Neural cell (in vitro differentiated cells): ENCODE measurements at regions not wholly inside any gene's neighbourhood (a gene's known extent, or its start where the extent isn't known, plus 50 kb on each side); places are given as distances from the start of the nearest gene placed in this dataset.

Experiments
- H2AFZ ChIP-seq: fragments of 200-600, 300-800 bp; sonication (generic), shearing (Covaris generic); 2 replicates; pipeline ENCODE4 v1.6.0; 2014; ENCODE audit warnings: low read depth, mild to moderate bottlenecking, antibody characterized with exemption, low read length, moderate library complexity
- H3F3A ChIP-seq: fragments of 200-600 bp; shearing (Covaris generic); 2 replicates; pipeline ENCODE4 v1.6.1; 2016; ENCODE audit warnings: mild to moderate bottlenecking, moderate library complexity, mixed read lengths, antibody characterized with exemption, low read length; ENCODE audit not compliant: insufficient read depth, poor library complexity, severe bottlenecking
- H3K27ac ChIP-seq: fragments of 200-600, 300-800 bp; sonication (generic), shearing (Covaris generic); 2 replicates; pipeline ENCODE4 v1.5.1; 2014; ENCODE audit warnings: mild to moderate bottlenecking, low read length, moderate library complexity
- H3K27me3 ChIP-seq: fragments of 300-800, 200-600 bp; sonication (generic), shearing (Covaris generic); 2 replicates; pipeline ENCODE4 v1.6.0; 2014; ENCODE audit warnings: mild to moderate bottlenecking, low read depth, low read length, moderate library complexity; ENCODE audit not compliant: insufficient read depth
- H3K36me3 ChIP-seq: fragments of 300-800, 200-600 bp; sonication (generic), shearing (Covaris generic); 2 replicates; pipeline ENCODE4 v1.5.1; 2014; ENCODE audit warnings: mild to moderate bottlenecking, antibody characterized with exemption, low read length, moderate library complexity; ENCODE audit not compliant: insufficient read depth
- H3K4me2 ChIP-seq: fragments of 300-800, 200-600 bp; sonication (generic), shearing (Covaris generic); 2 replicates; pipeline ENCODE4 v1.6.0; 2014; ENCODE audit warnings: mild to moderate bottlenecking, low read length
- H3K4me3 ChIP-seq: fragments of 300-800, 200-600 bp; sonication (generic), shearing (Covaris generic); 2 replicates; pipeline ENCODE4 v1.5.1; 2014; ENCODE audit warnings: mild to moderate bottlenecking, low read length, moderate library complexity
- H3K79me2 ChIP-seq: fragments of 200-600 bp; shearing (Covaris generic); replicated peaks from 2 replicates; pipeline ENCODE4 v1.6.0; 2014; ENCODE audit warnings: mild to moderate bottlenecking, low read length, moderate library complexity; ENCODE audit not compliant: insufficient read depth
- H3K9ac ChIP-seq: fragments of 300-800, 200-600 bp; sonication (generic), shearing (Covaris generic); 2 replicates; pipeline ENCODE4 v1.6.1; 2016; ENCODE audit warnings: mild to moderate bottlenecking, low read length, mixed read lengths
- H3K9me2 ChIP-seq: fragments of 200-600 bp; shearing (Covaris generic); 2 replicates; pipeline ENCODE4 v1.6.1; 2016; ENCODE audit warnings: mild to moderate bottlenecking, low read length, mixed read lengths; ENCODE audit not compliant: insufficient read depth
- H3K9me3 ChIP-seq: fragments of 200-600, 300-800 bp; sonication (generic), shearing (Covaris generic); 2 replicates; pipeline ENCODE4 v1.6.1; 2016; ENCODE audit warnings: mild to moderate bottlenecking, mixed run types, low read length, moderate library complexity, mixed read lengths
- H4K20me1 ChIP-seq: fragments of 200-600 bp; shearing (Covaris generic); 2 replicates; pipeline ENCODE4 v1.6.1; 2016; ENCODE audit warnings: mild to moderate bottlenecking, mixed run types; ENCODE audit not compliant: insufficient read depth
- EP300 ChIP-seq: fragments of 450-650 bp; conservative IDR thresholded peaks from 2 replicates; pipeline ENCODE4 v1.6.1; 2014; ENCODE audit warnings: antibody characterized with exemption, mild to moderate bottlenecking, moderate library complexity; ENCODE audit not compliant: poor library complexity, severe bottlenecking
- EZH2 ChIP-seq: fragments of 200-600, 300-800 bp; shearing (Covaris generic), sonication (generic); IDR thresholded peaks from 2 replicates; pipeline ENCODE4 v1.6.1; 2014; ENCODE audit warnings: antibody characterized with exemption, low read length, borderline replicate concordance, mild to moderate bottlenecking; ENCODE audit not compliant: insufficient read depth, poor library complexity, severe bottlenecking
- MXI1 ChIP-seq: fragments of 450-650 bp; conservative IDR thresholded peaks from 2 replicates; pipeline ENCODE4 v1.6.1; 2014; ENCODE audit warnings: antibody characterized with exemption, mild to moderate bottlenecking; ENCODE audit not compliant: poor library complexity, severe bottlenecking
- POLR2AphosphoS5 ChIP-seq: IDR thresholded peaks from 2 replicates; pipeline ENCODE4 v1.6.1; 2012
- RAD21 ChIP-seq: fragments of 450-650 bp; conservative IDR thresholded peaks from 2 replicates; pipeline ENCODE4 v1.6.1; 2014; ENCODE audit warnings: antibody characterized with exemption, mild to moderate bottlenecking, moderate library complexity
- SMC3 ChIP-seq: fragments of 450-650 bp; conservative IDR thresholded peaks from 2 replicates; pipeline ENCODE4 v1.6.1; 2014; ENCODE audit warnings: antibody characterized with exemption, mild to moderate bottlenecking, moderate library complexity; ENCODE audit not compliant: poor library complexity
- TAF1 ChIP-seq: IDR thresholded peaks from 2 replicates; pipeline ENCODE4 v1.6.1; 2012; ENCODE audit warnings: low read depth
- TF ChIP-seq, protein P1 (sequence below): IDR thresholded peaks from 2 replicates; pipeline ENCODE4 v1.6.1; 2012; ENCODE audit warnings: borderline replicate concordance
- TF ChIP-seq, protein P2 (sequence below): fragments of 450-650 bp; IDR thresholded peaks from 2 replicates; pipeline ENCODE4 v1.5.1; 2014; ENCODE audit warnings: antibody characterized with exemption, mild to moderate bottlenecking, moderate library complexity; ENCODE audit not compliant: poor library complexity, severe bottlenecking

DNA sequence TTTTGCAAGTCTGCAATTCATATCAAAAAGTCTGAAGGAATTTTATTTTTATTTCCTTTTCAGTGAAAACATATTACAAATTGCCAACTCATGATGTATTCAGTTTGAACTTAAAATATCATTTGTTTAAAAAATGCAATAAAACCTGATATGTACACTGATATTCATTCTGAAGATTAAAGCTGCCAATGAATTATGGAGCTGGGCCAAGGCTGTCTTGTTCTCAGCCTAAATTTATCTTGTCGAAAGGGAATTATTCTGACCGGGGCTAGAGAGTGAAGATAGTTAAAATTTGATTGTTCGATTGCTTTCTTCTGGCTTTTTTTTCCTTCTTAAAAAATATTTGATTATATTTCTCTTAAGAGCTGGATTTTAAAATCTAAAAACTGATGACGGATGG, 54.0 kb upstream of the RBFOX1 start:
- no peaks in the 10 kb centered on the region for H4K20me1 ChIP-seq
- H3K4me3 ChIP-seq, result no peak overlapping the region
- H3K27ac ChIP-seq, result no peak overlapping the region
- no peaks in the 10 kb centered on the region for H3K36me3 ChIP-seq
- H3K79me2 ChIP-seq, result no peaks in the 10 kb centered on the region
- no peak overlapping the region for H2AFZ ChIP-seq
- no peaks in the 10 kb centered on the region for H3K9me3 ChIP-seq
- no peaks in the 10 kb centered on the region for H3K9me2 ChIP-seq
- TF ChIP-seq EZH2 (no peak), RAD21 (no peak), POLR2AphosphoS5 (no peak), SMC3 (no peak), MXI1 (no peak), EP300 (no peak), TAF1 (no peak)
- TF ChIP-seq, protein P1, sequence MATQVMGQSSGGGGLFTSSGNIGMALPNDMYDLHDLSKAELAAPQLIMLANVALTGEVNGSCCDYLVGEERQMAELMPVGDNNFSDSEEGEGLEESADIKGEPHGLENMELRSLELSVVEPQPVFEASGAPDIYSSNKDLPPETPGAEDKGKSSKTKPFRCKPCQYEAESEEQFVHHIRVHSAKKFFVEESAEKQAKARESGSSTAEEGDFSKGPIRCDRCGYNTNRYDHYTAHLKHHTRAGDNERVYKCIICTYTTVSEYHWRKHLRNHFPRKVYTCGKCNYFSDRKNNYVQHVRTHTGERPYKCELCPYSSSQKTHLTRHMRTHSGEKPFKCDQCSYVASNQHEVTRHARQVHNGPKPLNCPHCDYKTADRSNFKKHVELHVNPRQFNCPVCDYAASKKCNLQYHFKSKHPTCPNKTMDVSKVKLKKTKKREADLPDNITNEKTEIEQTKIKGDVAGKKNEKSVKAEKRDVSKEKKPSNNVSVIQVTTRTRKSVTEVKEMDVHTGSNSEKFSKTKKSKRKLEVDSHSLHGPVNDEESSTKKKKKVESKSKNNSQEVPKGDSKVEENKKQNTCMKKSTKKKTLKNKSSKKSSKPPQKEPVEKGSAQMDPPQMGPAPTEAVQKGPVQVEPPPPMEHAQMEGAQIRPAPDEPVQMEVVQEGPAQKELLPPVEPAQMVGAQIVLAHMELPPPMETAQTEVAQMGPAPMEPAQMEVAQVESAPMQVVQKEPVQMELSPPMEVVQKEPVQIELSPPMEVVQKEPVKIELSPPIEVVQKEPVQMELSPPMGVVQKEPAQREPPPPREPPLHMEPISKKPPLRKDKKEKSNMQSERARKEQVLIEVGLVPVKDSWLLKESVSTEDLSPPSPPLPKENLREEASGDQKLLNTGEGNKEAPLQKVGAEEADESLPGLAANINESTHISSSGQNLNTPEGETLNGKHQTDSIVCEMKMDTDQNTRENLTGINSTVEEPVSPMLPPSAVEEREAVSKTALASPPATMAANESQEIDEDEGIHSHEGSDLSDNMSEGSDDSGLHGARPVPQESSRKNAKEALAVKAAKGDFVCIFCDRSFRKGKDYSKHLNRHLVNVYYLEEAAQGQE, result no peak
- TF ChIP-seq, protein P2, sequence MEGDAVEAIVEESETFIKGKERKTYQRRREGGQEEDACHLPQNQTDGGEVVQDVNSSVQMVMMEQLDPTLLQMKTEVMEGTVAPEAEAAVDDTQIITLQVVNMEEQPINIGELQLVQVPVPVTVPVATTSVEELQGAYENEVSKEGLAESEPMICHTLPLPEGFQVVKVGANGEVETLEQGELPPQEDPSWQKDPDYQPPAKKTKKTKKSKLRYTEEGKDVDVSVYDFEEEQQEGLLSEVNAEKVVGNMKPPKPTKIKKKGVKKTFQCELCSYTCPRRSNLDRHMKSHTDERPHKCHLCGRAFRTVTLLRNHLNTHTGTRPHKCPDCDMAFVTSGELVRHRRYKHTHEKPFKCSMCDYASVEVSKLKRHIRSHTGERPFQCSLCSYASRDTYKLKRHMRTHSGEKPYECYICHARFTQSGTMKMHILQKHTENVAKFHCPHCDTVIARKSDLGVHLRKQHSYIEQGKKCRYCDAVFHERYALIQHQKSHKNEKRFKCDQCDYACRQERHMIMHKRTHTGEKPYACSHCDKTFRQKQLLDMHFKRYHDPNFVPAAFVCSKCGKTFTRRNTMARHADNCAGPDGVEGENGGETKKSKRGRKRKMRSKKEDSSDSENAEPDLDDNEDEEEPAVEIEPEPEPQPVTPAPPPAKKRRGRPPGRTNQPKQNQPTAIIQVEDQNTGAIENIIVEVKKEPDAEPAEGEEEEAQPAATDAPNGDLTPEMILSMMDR, result no peak
- no peak overlapping the region for H3K9ac ChIP-seq
- H3K4me2 ChIP-seq, result no peak overlapping the region
- H3K27me3 ChIP-seq, result no peaks in the 10 kb centered on the region
- H3F3A ChIP-seq, result no peaks in the 10 kb centered on the region

DNA sequence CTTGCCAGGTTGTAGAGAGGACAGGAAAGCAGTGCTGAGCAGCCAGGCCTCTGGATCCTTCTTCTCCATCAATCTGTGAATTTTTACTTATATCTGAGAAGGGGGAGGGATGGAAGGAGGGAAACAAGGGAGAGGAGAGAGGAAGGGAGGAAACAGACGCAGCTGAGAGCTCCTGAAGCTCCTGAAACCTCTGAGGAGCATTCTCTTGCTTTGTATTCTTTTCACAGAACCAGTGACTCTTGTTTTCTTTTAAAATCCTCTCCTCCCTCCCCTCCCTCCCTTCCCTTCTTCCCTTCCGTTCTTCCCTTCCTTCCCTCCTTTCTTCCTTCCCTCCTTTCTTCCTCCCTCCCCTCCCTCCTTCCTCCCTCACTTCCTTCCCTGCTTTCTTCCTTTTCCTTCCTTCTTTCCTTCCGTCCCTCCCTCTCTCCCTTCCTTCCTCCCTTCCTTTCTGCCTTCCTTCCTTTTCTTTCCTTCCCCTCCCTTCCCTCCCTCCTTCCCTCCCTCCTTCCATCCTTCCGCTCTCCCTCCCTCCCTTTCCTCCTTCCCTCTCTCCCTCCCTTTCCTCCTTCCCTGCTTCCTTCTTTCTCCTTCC, 60.0 kb upstream of the RBFOX1 start:
- Histone ChIP-seq H3K9ac (no peak overlapping the region), H3K4me3 (no peak overlapping the region), H3K9me3 (no peaks in the 10 kb centered on the region), H3K79me2 (no peaks in the 10 kb centered on the region), H3F3A (no peaks in the 10 kb centered on the region), H3K4me2 (no peak overlapping the region), H3K27ac (no peak overlapping the region), H2AFZ (no peak overlapping the region), H3K27me3 (no peaks in the 10 kb centered on the region), H3K9me2 (no peaks in the 10 kb centered on the region), H4K20me1 (no peaks in the 10 kb centered on the region), H3K36me3 (no peaks in the 10 kb centered on the region)
- no peak for TF ChIP-seq MXI1
- TF ChIP-seq TAF1, result no peak
- TF ChIP-seq EZH2, result no peak
- no peak for TF ChIP-seq RAD21
- no peak for TF ChIP-seq POLR2AphosphoS5
- TF ChIP-seq, protein P1, result no peak
- no peak for TF ChIP-seq EP300
- TF ChIP-seq SMC3, result no peak
